ENCODE measurements at regions not wholly inside any gene's neighbourhood (a gene's known extent, or its start where the extent isn't known, plus 50 kb on each side); places are given as distances from the start of the nearest gene placed in this dataset.

DNA sequence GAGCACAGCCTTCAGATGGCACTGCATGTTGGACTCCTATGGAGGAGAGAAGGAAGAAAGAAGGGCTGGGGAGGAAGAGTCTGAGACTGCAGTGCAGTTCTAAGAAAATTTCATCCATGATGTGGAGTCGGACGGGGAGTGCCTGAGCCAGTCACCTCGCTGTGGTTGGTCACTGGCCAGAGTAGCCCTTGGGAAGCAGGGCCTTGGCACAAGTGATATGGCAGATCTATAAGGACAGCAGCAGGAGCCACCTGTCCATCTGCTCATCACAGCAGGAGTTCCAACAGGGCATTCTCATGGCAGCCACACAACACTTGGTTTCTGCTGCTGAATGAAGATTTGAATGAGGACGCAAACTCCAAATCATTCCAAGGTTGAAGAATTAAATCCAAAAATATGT, 314.8 kb downstream of the CYP26B1 start:
- TF ChIP-seq, protein P1, sequence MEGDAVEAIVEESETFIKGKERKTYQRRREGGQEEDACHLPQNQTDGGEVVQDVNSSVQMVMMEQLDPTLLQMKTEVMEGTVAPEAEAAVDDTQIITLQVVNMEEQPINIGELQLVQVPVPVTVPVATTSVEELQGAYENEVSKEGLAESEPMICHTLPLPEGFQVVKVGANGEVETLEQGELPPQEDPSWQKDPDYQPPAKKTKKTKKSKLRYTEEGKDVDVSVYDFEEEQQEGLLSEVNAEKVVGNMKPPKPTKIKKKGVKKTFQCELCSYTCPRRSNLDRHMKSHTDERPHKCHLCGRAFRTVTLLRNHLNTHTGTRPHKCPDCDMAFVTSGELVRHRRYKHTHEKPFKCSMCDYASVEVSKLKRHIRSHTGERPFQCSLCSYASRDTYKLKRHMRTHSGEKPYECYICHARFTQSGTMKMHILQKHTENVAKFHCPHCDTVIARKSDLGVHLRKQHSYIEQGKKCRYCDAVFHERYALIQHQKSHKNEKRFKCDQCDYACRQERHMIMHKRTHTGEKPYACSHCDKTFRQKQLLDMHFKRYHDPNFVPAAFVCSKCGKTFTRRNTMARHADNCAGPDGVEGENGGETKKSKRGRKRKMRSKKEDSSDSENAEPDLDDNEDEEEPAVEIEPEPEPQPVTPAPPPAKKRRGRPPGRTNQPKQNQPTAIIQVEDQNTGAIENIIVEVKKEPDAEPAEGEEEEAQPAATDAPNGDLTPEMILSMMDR (IDR thresholded peaks at IDR 0.05; ENCODE audit: insufficient read depth, low read length) = no peak
- TF ChIP-seq GABPA (IDR thresholded peaks at IDR 0.05; ENCODE audit: low read depth) = no peak
- TF ChIP-seq SPI1 (IDR thresholded peaks at IDR 0.05; ENCODE audit: borderline replicate concordance, low read depth) = no peak
- TF ChIP-seq POLR2AphosphoS5 (IDR thresholded peaks at IDR 0.05; ENCODE audit: low read depth) = no peak
- TF ChIP-seq, protein P2, sequence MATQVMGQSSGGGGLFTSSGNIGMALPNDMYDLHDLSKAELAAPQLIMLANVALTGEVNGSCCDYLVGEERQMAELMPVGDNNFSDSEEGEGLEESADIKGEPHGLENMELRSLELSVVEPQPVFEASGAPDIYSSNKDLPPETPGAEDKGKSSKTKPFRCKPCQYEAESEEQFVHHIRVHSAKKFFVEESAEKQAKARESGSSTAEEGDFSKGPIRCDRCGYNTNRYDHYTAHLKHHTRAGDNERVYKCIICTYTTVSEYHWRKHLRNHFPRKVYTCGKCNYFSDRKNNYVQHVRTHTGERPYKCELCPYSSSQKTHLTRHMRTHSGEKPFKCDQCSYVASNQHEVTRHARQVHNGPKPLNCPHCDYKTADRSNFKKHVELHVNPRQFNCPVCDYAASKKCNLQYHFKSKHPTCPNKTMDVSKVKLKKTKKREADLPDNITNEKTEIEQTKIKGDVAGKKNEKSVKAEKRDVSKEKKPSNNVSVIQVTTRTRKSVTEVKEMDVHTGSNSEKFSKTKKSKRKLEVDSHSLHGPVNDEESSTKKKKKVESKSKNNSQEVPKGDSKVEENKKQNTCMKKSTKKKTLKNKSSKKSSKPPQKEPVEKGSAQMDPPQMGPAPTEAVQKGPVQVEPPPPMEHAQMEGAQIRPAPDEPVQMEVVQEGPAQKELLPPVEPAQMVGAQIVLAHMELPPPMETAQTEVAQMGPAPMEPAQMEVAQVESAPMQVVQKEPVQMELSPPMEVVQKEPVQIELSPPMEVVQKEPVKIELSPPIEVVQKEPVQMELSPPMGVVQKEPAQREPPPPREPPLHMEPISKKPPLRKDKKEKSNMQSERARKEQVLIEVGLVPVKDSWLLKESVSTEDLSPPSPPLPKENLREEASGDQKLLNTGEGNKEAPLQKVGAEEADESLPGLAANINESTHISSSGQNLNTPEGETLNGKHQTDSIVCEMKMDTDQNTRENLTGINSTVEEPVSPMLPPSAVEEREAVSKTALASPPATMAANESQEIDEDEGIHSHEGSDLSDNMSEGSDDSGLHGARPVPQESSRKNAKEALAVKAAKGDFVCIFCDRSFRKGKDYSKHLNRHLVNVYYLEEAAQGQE (IDR thresholded peaks at IDR 0.05; ENCODE audit: insufficient replicate concordance, low read depth) = no peak

All from HL-60 (cell line).